GM12878 (cell line): ENCODE measurements at regions not wholly inside any gene's neighbourhood (a gene's known extent, or its start where the extent isn't known, plus 50 kb on each side); places are given as distances from the start of the nearest gene placed in this dataset.
A peak's percentile ranks its signal among the peaks of the same experiment; 100 is the strongest.

Experiments
- ATAC-seq: fragments of 200-7000 bp; cut with Tn5 transposase; 3 replicates; pipeline ENCODE4 v1.9.1; 2020; ENCODE audit warnings: mild to moderate bottlenecking, moderate library complexity
- BruUV-seq: library from RNA; stranded (reverse); fragments of 400-500 nt; replicated peaks from 2 replicates; lab custom pipeline; 2021; lab: Mats Ljungman, UMichigan
- CTCF ChIA-PET: fragments of 300-600 bp; sonication (Branson Sonifier 250); formaldehyde crosslinking; extraction: SDS; loops from one replicate; lab custom pipeline; 2021; ENCODE audit warnings: inconsistent platforms; lab: Yijun Ruan, JAX
- POLR2A ChIA-PET: fragments of 350-600 bp; formaldehyde crosslinking; extraction: SDS; loops from one replicate; lab custom pipeline; 2021; ENCODE audit warnings: inconsistent platforms; lab: Charles Lee
- RAD21 ChIA-PET: fragments of 300-600 bp; sonication (Branson Sonifier 250); formaldehyde crosslinking; loops from one replicate; lab custom pipeline; 2023; ENCODE audit warnings: antibody characterized with exemption; ENCODE audit not compliant: unreplicated experiment; lab: Charles Lee
- SMC1A ChIA-PET: fragments of 300-600 bp; sonication (Branson Sonifier 250); formaldehyde crosslinking; loops from one replicate; lab custom pipeline; 2023; ENCODE audit not compliant: unreplicated experiment, uncharacterized antibody; lab: Charles Lee
- DNase-seq: peaks from one replicate; pipeline ENCODE4 v3.0.0-alpha.2; 2011; ENCODE audit warnings: low read depth, low spot score
- FAIRE-seq: peaks from 3 replicates; lab custom pipeline; 2011; peaks lifted over from hg19 to GRCh38; lab: Jason Lieb, UNC
- H2AFZ ChIP-seq: 2 replicates; pipeline ENCODE4 v1.6.0; 2011; ENCODE audit warnings: low read depth, low read length, control low read depth; ENCODE audit not compliant: control insufficient read depth
- H3K27ac ChIP-seq: 2 replicates; pipeline ENCODE4 v1.5.1; 2011; ENCODE audit warnings: control low read depth; ENCODE audit not compliant: control insufficient read depth, insufficient read depth
- H3K27me3 ChIP-seq, 2 experiments: replicated peaks in 1 of 2; 2 replicates each; pipeline versions ENCODE4 v1.6.0 to v1.6.1; 2011; ENCODE audit warnings: low read length in 1 of 2; ENCODE audit not compliant: control insufficient read depth in 2 of 2, insufficient read depth in 2 of 2
- H3K36me3 ChIP-seq, 2 experiments: 2 replicates each; pipeline ENCODE4 v1.5.1; 2011; ENCODE audit warnings: low read length in 1 of 2; ENCODE audit not compliant: control insufficient read depth in 2 of 2, insufficient read depth in 2 of 2
- H3K4me1 ChIP-seq: 2 replicates; pipeline ENCODE4 v1.6.1; 2011; ENCODE audit warnings: mild to moderate bottlenecking, low read length, moderate library complexity, mixed read lengths; ENCODE audit not compliant: control insufficient read depth, insufficient read depth
- H3K4me2 ChIP-seq: 2 replicates; pipeline ENCODE4 v1.6.0; 2011; ENCODE audit warnings: control low read depth; ENCODE audit not compliant: control insufficient read depth, insufficient read depth
- H3K4me3 ChIP-seq: fragments of 200-600 bp; sonication (generic); 2 replicates; pipeline ENCODE4 v1.5.1; 2016
- H3K79me2 ChIP-seq: 2 replicates; pipeline ENCODE4 v1.6.0; 2011; ENCODE audit warnings: low read length; ENCODE audit not compliant: control insufficient read depth, insufficient read depth
- H3K9ac ChIP-seq: 2 replicates; pipeline ENCODE4 v1.8.0; 2011; ENCODE audit warnings: low read length, control low read depth, mixed read lengths; ENCODE audit not compliant: control insufficient read depth, insufficient read depth
- H3K9me3 ChIP-seq: replicated peaks from 3 replicates; pipeline ENCODE4 v1.5.1; 2011; ENCODE audit warnings: mild to moderate bottlenecking, low read length; ENCODE audit not compliant: control insufficient read depth, insufficient read depth
- H4K20me1 ChIP-seq: 2 replicates; pipeline ENCODE4 v1.6.0; 2011; ENCODE audit not compliant: control insufficient read depth, insufficient read depth
- BHLHE40 ChIP-seq, 2 experiments: fragments of 450-650 bp in 1 of 2; IDR thresholded peaks; 2 replicates each; pipeline ENCODE4 v1.6.1; 2011 to 2017; ENCODE audit warnings: low read depth in 2 of 2, borderline replicate concordance in 1 of 2, improper control_type of control experiment in 1 of 2, low read length in 1 of 2, mild to moderate bottlenecking in 1 of 2
- EP300 ChIP-seq, 2 experiments: fragments of 150-350 bp in 1 of 2; IDR thresholded peaks; 2 replicates each; pipeline ENCODE4 v1.6.1; 2011 to 2012; ENCODE audit warnings: low read depth in 2 of 2, low read length in 2 of 2, borderline replicate concordance in 1 of 2, improper control_type of control experiment in 1 of 2, inconsistent platforms in 1 of 2; ENCODE audit not compliant: control insufficient read depth in 1 of 2
- KAT2A ChIP-seq: conservative IDR thresholded peaks from 2 replicates; pipeline ENCODE4 v1.6.1; 2011; ENCODE audit warnings: low read depth, low read length; ENCODE audit not compliant: control insufficient read depth
- MEF2A ChIP-seq: IDR thresholded peaks from 2 replicates; pipeline ENCODE4 v1.6.1; 2011; ENCODE audit warnings: low read depth, mild to moderate bottlenecking, low read length, moderate library complexity; ENCODE audit not compliant: insufficient read depth
- MTA2 ChIP-seq: fragments of 450-650 bp; IDR thresholded peaks from 2 replicates; pipeline ENCODE4 v1.6.1; 2016; ENCODE audit warnings: low read depth, mild to moderate bottlenecking, moderate library complexity
- NFIC ChIP-seq: IDR thresholded peaks from 2 replicates; pipeline ENCODE4 v1.6.1; 2012; ENCODE audit warnings: low read depth, mild to moderate bottlenecking, inconsistent platforms, low read length, moderate library complexity
- NR2C2 ChIP-seq: IDR thresholded peaks from 2 replicates; pipeline ENCODE4 v1.6.1; 2011; ENCODE audit warnings: borderline replicate concordance, low read depth; ENCODE audit not compliant: control insufficient read depth, insufficient read length
- PAX8 ChIP-seq: fragments of 450-650 bp; IDR thresholded peaks from 2 replicates; pipeline ENCODE4 v1.6.1; 2017; ENCODE audit warnings: mild to moderate bottlenecking, moderate library complexity
- RFX5 ChIP-seq: IDR thresholded peaks from 2 replicates; pipeline ENCODE4 v1.6.1; 2011; ENCODE audit warnings: low read depth, low read length, improper control_type of control experiment
- SMAD1 ChIP-seq: fragments of 450-650 bp; IDR thresholded peaks from 2 replicates; pipeline ENCODE4 v1.6.1; 2018; ENCODE audit warnings: mild to moderate bottlenecking, low read depth; ENCODE audit not compliant: partially characterized antibody
- SREBF1 ChIP-seq: IDR thresholded peaks from 2 replicates; pipeline ENCODE4 v1.6.1; 2012; ENCODE audit warnings: mild to moderate bottlenecking, low read length
- STAT1 ChIP-seq: fragments of 450-650 bp; conservative IDR thresholded peaks from 2 replicates; pipeline ENCODE4 v1.6.1; 2014; ENCODE audit warnings: antibody characterized with exemption, mild to moderate bottlenecking
- ZNF622 ChIP-seq: fragments of 450-650 bp; IDR thresholded peaks from 2 replicates; pipeline ENCODE4 v1.6.1; 2017; ENCODE audit warnings: mild to moderate bottlenecking, inconsistent platforms
- WGBS: methylation state at CpG from one replicate; pipeline ENCODE4 v1.1.6; 2016; ENCODE audit warnings: low lambda C conversion rate; ENCODE audit not compliant: insufficient replicate concordance, insufficient coverage; ENCODE audit errors: missing lambda C conversion rate; 5-methylcytosine and 5-hydroxymethylcytosine counted together
- in situ Hi-C: fragments of 300-500 bp; cut with MboI; formaldehyde crosslinking; loops from 9 replicates; pipeline ENCODE4 v1.14.3; 2018; ENCODE audit warnings: mixed read lengths
- intact Hi-C: fragments of 100-400 bp; cut with micrococcal nuclease; formaldehyde crosslinking; loops from one replicate; pipeline ENCODE4 v1.14.2; 2022; ENCODE audit not compliant: unreplicated experiment
- TF ChIP-seq, protein P1 (sequence below): fragments of 450-650 bp; IDR thresholded peaks from 2 replicates; pipeline ENCODE4 v1.6.1; 2016; ENCODE audit warnings: mild to moderate bottlenecking, moderate library complexity, borderline replicate concordance
- TF ChIP-seq, protein P2 (sequence below): IDR thresholded peaks from 2 replicates; pipeline ENCODE4 v1.6.1; 2012; ENCODE audit warnings: low read length, inconsistent platforms
- TF ChIP-seq, protein P3 (sequence below): fragments of 450-650 bp; IDR thresholded peaks from 2 replicates; pipeline ENCODE4 v1.6.1; 2014; ENCODE audit warnings: mild to moderate bottlenecking

DNA sequence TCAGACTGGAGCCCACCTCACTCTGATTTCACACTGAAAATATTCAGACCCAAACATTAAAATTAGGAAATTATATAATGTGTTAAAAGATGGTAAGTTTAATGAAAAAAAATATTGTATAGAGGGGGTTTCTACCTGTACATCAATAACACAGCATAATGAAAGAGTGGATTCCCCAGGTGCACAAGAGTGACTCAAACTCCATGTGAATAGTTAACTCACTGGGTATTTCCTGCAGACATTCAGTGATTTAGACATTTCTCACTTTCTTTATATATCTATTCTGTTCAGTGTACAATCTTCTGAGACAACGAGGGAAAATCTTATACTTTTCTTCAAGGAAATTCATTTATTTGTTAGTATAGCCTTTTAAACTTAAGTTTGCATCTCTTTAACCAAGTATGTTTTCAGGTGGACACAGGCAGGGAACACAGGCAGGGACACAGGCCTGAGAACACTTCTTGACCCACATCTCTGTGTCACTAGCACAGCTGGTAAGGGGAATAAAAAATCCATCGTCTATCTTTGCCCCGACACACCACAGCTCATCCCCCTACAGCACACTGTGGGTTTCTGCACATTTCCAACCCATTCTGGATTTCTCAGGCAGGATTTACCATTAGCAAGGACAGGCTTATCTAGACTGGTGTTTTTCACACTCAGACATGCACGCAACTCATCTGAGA lies 525.5 kb upstream of the BOD1L1 start:
- H3K4me2 ChIP-seq: no peak overlapping the region; the same call in 1 of the 2 replicates
- TF ChIP-seq ZNF622 (no peak), STAT1 (no peak), RFX5 (no peak), EP300 (IDR thresholded peaks at IDR 0.05; ENCODE audit: borderline replicate concordance in 1 of 2, control insufficient read depth in 1 of 2, low read depth in 2 of 2, low read length in 2 of 2) (peak; percentile 18 to 58; a peak in 1 of 4 replicates), PAX8 (no peak), NR2C2 (no peak), SREBF1 (no peak), BHLHE40 (IDR thresholded peaks at IDR 0.05; ENCODE audit: borderline replicate concordance in 1 of 2, low read depth in 2 of 2, low read length in 1 of 2) (no peak), KAT2A (no peak), NFIC (peak; percentile 56; the same call in 1 of the 2 replicates), SMAD1 (no peak), MTA2 (peak; percentile 35; the same call in 1 of the 2 replicates), MEF2A (no peak)
- TF ChIP-seq, protein P1, sequence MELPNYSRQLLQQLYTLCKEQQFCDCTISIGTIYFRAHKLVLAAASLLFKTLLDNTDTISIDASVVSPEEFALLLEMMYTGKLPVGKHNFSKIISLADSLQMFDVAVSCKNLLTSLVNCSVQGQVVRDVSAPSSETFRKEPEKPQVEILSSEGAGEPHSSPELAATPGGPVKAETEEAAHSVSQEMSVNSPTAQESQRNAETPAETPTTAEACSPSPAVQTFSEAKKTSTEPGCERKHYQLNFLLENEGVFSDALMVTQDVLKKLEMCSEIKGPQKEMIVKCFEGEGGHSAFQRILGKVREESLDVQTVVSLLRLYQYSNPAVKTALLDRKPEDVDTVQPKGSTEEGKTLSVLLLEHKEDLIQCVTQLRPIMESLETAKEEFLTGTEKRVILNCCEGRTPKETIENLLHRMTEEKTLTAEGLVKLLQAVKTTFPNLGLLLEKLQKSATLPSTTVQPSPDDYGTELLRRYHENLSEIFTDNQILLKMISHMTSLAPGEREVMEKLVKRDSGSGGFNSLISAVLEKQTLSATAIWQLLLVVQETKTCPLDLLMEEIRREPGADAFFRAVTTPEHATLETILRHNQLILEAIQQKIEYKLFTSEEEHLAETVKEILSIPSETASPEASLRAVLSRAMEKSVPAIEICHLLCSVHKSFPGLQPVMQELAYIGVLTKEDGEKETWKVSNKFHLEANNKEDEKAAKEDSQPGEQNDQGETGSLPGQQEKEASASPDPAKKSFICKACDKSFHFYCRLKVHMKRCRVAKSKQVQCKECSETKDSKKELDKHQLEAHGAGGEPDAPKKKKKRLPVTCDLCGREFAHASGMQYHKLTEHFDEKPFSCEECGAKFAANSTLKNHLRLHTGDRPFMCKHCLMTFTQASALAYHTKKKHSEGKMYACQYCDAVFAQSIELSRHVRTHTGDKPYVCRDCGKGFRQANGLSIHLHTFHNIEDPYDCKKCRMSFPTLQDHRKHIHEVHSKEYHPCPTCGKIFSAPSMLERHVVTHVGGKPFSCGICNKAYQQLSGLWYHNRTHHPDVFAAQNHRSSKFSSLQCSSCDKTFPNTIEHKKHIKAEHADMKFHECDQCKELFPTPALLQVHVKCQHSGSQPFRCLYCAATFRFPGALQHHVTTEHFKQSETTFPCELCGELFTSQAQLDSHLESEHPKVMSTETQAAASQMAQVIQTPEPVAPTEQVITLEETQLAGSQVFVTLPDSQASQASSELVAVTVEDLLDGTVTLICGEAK: no peak
- TF ChIP-seq, protein P2, sequence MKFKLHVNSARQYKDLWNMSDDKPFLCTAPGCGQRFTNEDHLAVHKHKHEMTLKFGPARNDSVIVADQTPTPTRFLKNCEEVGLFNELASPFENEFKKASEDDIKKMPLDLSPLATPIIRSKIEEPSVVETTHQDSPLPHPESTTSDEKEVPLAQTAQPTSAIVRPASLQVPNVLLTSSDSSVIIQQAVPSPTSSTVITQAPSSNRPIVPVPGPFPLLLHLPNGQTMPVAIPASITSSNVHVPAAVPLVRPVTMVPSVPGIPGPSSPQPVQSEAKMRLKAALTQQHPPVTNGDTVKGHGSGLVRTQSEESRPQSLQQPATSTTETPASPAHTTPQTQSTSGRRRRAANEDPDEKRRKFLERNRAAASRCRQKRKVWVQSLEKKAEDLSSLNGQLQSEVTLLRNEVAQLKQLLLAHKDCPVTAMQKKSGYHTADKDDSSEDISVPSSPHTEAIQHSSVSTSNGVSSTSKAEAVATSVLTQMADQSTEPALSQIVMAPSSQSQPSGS: peak; percentile 44; the same call in 1 of the 2 replicates
- TF ChIP-seq, protein P3, sequence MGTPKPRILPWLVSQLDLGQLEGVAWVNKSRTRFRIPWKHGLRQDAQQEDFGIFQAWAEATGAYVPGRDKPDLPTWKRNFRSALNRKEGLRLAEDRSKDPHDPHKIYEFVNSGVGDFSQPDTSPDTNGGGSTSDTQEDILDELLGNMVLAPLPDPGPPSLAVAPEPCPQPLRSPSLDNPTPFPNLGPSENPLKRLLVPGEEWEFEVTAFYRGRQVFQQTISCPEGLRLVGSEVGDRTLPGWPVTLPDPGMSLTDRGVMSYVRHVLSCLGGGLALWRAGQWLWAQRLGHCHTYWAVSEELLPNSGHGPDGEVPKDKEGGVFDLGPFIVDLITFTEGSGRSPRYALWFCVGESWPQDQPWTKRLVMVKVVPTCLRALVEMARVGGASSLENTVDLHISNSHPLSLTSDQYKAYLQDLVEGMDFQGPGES: no peak

More for the DNA sequence above, 525.5 kb upstream of the BOD1L1 start:
- Histone ChIP-seq H2AFZ (no peak overlapping the region), H3K27me3 (no peaks in the 10 kb centered on the region), H3K79me2 (no peaks in the 10 kb centered on the region), H3K36me3 (no peaks in the 10 kb centered on the region), H3K4me3 (no peak overlapping the region), H3K4me1 (peaks cover 24% of the 10 kb centered on the region), H3K27ac (no peak overlapping the region; the same call in 1 of the 2 replicates), H4K20me1 (no peaks in the 10 kb centered on the region), H3K9me3 (no peaks in the 10 kb centered on the region), H3K9ac (no peak overlapping the region)
- no peak for DNase-seq
- intact Hi-C loops (no loop called here), in situ Hi-C loops (loop anchor here (25.0 kb wide), 1 partner anchor 859 kb away; the partner anchor contains the start of gene CPEB2)
- SMC1A ChIA-PET: interaction anchor here (0.7 to 2.7 kb wide), 9 partner anchors 9 to 858 kb away, joined by 3 to 28 read pairs (median 5); no protein-coding TSS in a partner anchor
- BruUV-seq: no TSS peak
- POLR2A ChIA-PET: interaction anchor here (2.0 to 2.7 kb wide), 2 partner anchors 12 to 16 kb away, joined by 9 to 12 read pairs; no protein-coding TSS in a partner anchor
- no peak for FAIRE-seq
- WGBS: 26% methylated on average over 4 of the region's 4 CpGs
- CTCF ChIA-PET: interaction anchor here (0.9 to 1.2 kb wide), 3 partner anchors 8 to 25 kb away, joined by 3 to 4 read pairs (median 3); no protein-coding TSS in a partner anchor
- RAD21 ChIA-PET: interaction anchor here (0.6 to 6.6 kb wide), 5 partner anchors 9 to 29 kb away, joined by 3 to 81 read pairs (median 7); no protein-coding TSS in a partner anchor
- peak; percentile 84 for ATAC-seq
